ENCODE measurements at regions not wholly inside any gene's neighbourhood (a gene's known extent, or its start where the extent isn't known, plus 50 kb on each side); places are given as distances from the start of the nearest gene placed in this dataset.

DNA sequence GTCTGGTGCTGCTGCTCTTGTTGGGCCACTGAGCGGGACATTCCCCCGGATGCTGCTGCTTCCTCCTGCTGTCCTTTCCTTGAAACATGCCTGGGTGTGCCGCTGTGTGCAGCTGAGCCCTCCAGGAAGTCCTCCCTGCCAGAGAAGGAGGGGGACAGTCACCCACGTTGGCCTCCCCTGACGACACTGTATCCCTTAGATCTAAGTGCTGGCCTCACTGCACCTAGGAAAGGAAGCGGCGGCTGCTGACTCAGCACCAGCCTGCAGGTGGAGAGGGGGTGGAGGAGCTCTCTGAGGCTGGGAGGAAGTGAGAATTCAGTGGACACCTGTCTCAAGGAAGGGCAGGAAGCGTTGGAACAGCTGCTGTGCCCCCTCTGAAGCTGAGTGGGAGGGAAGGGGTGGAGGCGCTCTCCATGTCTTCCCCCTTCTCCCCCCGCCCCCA is 239.8 kb downstream of the HAUS1 start:
- Histone ChIP-seq H3K27ac (no peak overlapping the region), H3K4me3 (no peak overlapping the region), H3K36me3 (no peaks in the 10 kb centered on the region), H3K4me1 (peaks cover 0 to 14% (median 0%) of the 10 kb centered on the region in 4 donors), H3K27me3 (no peaks in the 10 kb centered on the region), H3K9me3 (no peaks in the 10 kb centered on the region)
- peak; percentile 39 to 60 (median 41) for DNase-seq
- TF ChIP-seq, protein P1, sequence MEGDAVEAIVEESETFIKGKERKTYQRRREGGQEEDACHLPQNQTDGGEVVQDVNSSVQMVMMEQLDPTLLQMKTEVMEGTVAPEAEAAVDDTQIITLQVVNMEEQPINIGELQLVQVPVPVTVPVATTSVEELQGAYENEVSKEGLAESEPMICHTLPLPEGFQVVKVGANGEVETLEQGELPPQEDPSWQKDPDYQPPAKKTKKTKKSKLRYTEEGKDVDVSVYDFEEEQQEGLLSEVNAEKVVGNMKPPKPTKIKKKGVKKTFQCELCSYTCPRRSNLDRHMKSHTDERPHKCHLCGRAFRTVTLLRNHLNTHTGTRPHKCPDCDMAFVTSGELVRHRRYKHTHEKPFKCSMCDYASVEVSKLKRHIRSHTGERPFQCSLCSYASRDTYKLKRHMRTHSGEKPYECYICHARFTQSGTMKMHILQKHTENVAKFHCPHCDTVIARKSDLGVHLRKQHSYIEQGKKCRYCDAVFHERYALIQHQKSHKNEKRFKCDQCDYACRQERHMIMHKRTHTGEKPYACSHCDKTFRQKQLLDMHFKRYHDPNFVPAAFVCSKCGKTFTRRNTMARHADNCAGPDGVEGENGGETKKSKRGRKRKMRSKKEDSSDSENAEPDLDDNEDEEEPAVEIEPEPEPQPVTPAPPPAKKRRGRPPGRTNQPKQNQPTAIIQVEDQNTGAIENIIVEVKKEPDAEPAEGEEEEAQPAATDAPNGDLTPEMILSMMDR (IDR thresholded peaks at IDR 0.05), result no peak
- TF ChIP-seq POLR2A (IDR thresholded peaks at IDR 0.05), result no peak

DNA sequence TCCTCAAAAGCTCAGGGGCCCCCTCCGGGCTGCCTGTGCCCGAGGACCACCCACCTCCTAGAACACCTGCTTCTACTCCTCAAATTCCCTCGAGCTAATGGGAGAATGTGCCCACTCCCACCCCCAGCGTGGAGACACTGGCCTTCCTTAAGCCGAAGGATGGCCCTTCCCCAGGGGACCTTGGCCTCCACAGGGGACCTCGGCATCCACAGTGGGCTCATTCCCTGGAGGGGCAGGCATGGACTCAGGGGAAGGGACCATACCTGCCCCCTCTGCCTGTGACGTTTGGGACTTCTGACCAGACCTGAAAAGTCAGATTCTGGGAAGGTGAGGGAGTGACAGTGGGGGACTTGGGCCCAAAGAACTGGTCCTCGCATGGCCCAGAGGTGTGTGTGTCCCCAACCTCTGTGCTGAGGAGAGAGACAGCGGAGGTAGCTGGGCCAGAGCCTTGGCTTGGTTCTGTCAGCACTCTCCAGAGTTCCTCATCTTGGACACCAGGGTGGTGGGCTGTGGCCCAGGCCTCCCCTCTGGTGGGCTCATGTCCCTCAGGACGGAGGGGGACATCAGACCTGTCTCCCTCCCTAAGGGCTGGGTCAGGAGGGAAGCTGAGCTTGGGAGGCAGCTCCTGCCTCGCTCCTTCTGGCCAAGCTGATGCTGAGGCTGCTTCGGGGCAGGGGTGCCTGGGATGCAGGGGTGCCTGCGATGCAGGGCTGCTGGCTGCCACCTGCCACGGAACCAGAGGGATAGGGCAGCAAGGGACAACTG is 240.4 kb downstream of the HAUS1 start:
- Histone ChIP-seq H3K36me3 (no peaks in the 10 kb centered on the region), H3K4me1 (peaks cover 0 to 14% (median 0%) of the 10 kb centered on the region in 4 donors), H3K27ac (no peak overlapping the region), H3K4me3 (no peak overlapping the region), H3K9me3 (no peaks in the 10 kb centered on the region), H3K27me3 (no peaks in the 10 kb centered on the region)
- peak in 1 of 3 donors; percentile 18 for DNase-seq
- TF ChIP-seq, protein P1 (IDR thresholded peaks at IDR 0.05), result no peak
- TF ChIP-seq POLR2A (IDR thresholded peaks at IDR 0.05), result no peak

DNA sequence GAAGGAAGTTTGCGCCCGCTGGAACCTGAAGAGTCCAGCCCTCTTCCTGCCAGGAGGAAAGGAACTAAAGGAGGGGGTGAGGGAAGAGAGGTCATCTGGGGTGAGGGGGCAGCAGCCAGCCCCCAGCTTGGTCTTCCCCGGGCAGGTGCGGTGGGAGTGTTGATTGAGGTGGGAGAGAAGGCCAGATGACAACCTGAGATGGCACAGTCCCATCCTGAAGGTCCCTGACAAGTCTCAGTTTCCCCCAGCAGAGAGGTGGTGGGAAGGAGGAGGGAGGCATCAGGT is 240.9 kb downstream of the HAUS1 start:
- H3K36me3 ChIP-seq, result no peaks in the 10 kb centered on the region
- no peak overlapping the region for H3K4me3 ChIP-seq
- no peaks in the 10 kb centered on the region for H3K27me3 ChIP-seq
- peaks cover 0 to 14% (median 0%) of the 10 kb centered on the region in 4 donors for H3K4me1 ChIP-seq
- no peaks in the 10 kb centered on the region for H3K9me3 ChIP-seq
- DNase-seq, result no peak
- no peak overlapping the region for H3K27ac ChIP-seq
- no peak for TF ChIP-seq POLR2A (IDR thresholded peaks at IDR 0.05)
- TF ChIP-seq, protein P1 (IDR thresholded peaks at IDR 0.05), result no peak

DNA sequence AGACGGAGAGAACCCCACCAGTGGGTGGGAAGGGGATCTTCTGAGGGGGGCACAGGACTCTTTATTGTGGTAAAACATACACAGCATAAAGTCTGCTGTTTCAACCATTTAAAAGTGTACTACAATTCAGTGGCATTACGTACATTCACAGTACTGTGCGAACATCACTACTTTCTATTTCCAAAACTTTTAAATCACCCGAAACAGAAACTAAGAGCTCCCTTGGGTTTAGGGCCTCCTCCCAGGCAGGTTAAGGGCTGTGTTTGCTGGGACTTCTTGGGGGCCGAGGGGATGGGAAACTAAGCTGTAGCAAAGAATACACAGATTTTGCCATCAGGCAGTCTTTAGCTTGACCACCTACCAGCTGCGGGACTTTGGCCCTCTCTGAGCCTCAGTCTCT is 242.0 kb downstream of the HAUS1 start:
- no peak overlapping the region for H3K27ac ChIP-seq
- H3K4me3 ChIP-seq, result no peak overlapping the region
- no peak for TF ChIP-seq POLR2A (IDR thresholded peaks at IDR 0.05)
- TF ChIP-seq, protein P1 (IDR thresholded peaks at IDR 0.05), result no peak
- no peaks in the 10 kb centered on the region for H3K27me3 ChIP-seq
- no peaks in the 10 kb centered on the region for H3K36me3 ChIP-seq
- peaks cover 0 to 14% (median 0%) of the 10 kb centered on the region in 4 donors for H3K4me1 ChIP-seq
- no peaks in the 10 kb centered on the region for H3K9me3 ChIP-seq
- DNase-seq, result no peak

DNA sequence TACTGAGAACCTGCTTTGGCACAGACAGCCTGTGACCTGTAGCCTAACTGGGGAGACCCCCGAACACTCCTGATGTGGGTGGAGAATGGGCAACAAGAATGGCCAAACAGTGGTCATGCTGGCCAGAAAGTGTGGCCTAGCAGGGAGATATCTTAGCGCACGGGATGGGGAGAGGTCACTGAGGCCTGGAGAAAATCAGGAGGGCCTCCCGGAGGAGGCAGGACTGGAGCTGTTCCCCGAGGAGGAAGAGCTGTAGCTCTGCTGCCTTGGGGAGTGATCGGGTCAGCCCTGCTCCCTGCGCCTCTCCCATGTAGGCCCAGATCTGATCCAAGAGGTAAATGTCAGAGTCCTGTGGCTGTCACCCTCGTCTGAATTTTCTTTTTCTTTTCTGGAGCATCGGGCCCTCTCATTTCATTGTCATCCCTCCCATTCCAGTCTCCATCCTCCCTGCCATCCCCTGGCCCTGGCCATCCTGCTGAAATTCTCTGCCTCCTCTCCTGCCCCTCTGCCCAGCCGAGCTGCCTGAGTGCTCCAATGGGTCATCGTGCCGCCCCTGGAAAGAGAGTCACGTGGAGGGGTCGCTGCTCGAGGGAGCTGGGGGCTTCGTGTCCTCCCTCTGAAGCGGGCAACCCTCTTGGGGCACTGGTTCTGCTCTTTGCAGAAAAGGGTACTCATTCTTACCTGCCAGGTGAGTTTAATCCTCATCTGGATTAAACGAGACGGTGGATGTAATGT is 242.9 kb downstream of the HAUS1 start:
- H3K4me1 ChIP-seq, result peaks cover 0 to 14% (median 0%) of the 10 kb centered on the region in 4 donors
- peak in 1 of 3 donors; percentile 34 for DNase-seq
- no peak overlapping the region for H3K4me3 ChIP-seq
- no peaks in the 10 kb centered on the region for H3K36me3 ChIP-seq
- no peak overlapping the region for H3K27ac ChIP-seq
- no peak for TF ChIP-seq POLR2A (IDR thresholded peaks at IDR 0.05)
- TF ChIP-seq, protein P1 (IDR thresholded peaks at IDR 0.05), result no peak
- H3K9me3 ChIP-seq, result no peaks in the 10 kb centered on the region
- H3K27me3 ChIP-seq, result no peaks in the 10 kb centered on the region

All from Peyer's patch (tissue), 4 donors.